Progenitor cell of endocrine pancreas (in vitro differentiated cells): ENCODE measurements at regions not wholly inside any gene's neighbourhood (a gene's known extent, or its start where the extent isn't known, plus 50 kb on each side); places are given as distances from the start of the nearest gene placed in this dataset.

Source experiments
- DNase-seq: peaks from one replicate; pipeline ENCODE4 v3.0.0; 2021; ENCODE audit warnings: low spot score; ENCODE audit not compliant: unreplicated experiment
- H3K27ac Mint-ChIP-seq: 2 replicates; pipeline ENCODE4 v1.8.0; 2021; ENCODE audit warnings: mild to moderate bottlenecking, moderate library complexity, mixed read lengths
- H3K27me3 Mint-ChIP-seq: 2 replicates; pipeline ENCODE4 v1.8.0; 2021; ENCODE audit warnings: mixed read lengths
- H3K36me3 Mint-ChIP-seq: 2 replicates; pipeline ENCODE4 v1.8.0; 2022; ENCODE audit warnings: mixed read lengths; ENCODE audit not compliant: insufficient read depth
- H3K4me1 Mint-ChIP-seq: 2 replicates; pipeline ENCODE4 v1.8.0; 2021; ENCODE audit warnings: low read depth, mixed read lengths
- H3K4me3 Mint-ChIP-seq: 2 replicates; pipeline ENCODE4 v1.8.0; 2021; ENCODE audit warnings: low read depth, mild to moderate bottlenecking, moderate library complexity, mixed read lengths
- H3K9me3 Mint-ChIP-seq: 2 replicates; pipeline ENCODE4 v1.8.0; 2021; ENCODE audit warnings: low read depth, mixed read lengths
- CTCF ChIP-seq: fragments of 200-600 bp; sonication (generic); IDR thresholded peaks from one replicate; pipeline ENCODE4 v1.5.0; 2021; ENCODE audit warnings: antibody characterized with exemption, mild to moderate bottlenecking; ENCODE audit not compliant: unreplicated experiment

- H3K36me3 Mint-ChIP-seq = peaks cover 47% of the 10 kb centered on the region
- no peak for TF ChIP-seq CTCF
- H3K27ac Mint-ChIP-seq = no peak overlapping the region
Measured at GRCh38 chr11:34756591-34756990, 135.7 kb downstream of the EHF start.

GRCh38 chr11:34755671-34756070 is 134.8 kb downstream of the EHF start:
- no peak for DNase-seq
- no peaks in the 10 kb centered on the region for H3K27me3 Mint-ChIP-seq
- peaks cover 13% of the 10 kb centered on the region for H3K9me3 Mint-ChIP-seq
- H3K4me1 Mint-ChIP-seq = no peaks in the 10 kb centered on the region
- TF ChIP-seq CTCF = no peak
- H3K36me3 Mint-ChIP-seq = peaks cover 48% of the 10 kb centered on the region
- H3K4me3 Mint-ChIP-seq = no peak overlapping the region
- no peak overlapping the region for H3K27ac Mint-ChIP-seq

More at GRCh38 chr11:34756591-34756990, 135.7 kb downstream of the EHF start:
- Mint-ChIP-seq H3K27me3 (no peaks in the 10 kb centered on the region), H3K4me3 (no peak overlapping the region), H3K9me3 (peaks cover 13% of the 10 kb centered on the region), H3K4me1 (no peaks in the 10 kb centered on the region)
- no peak for DNase-seq

GRCh38 chr11:34754171-34754823 is 133.4 kb downstream of the EHF start:
- peaks cover 8% of the 10 kb centered on the region for H3K9me3 Mint-ChIP-seq
- H3K4me1 Mint-ChIP-seq = no peaks in the 10 kb centered on the region
- no peak for TF ChIP-seq CTCF
- peaks cover 48% of the 10 kb centered on the region for H3K36me3 Mint-ChIP-seq
- H3K27ac Mint-ChIP-seq = no peak overlapping the region
- no peak for DNase-seq
- no peak overlapping the region for H3K4me3 Mint-ChIP-seq
- no peaks in the 10 kb centered on the region for H3K27me3 Mint-ChIP-seq

- Mint-ChIP-seq H3K4me3 (no peak overlapping the region), H3K27me3 (no peaks in the 10 kb centered on the region), H3K9me3 (no peaks in the 10 kb centered on the region), H3K36me3 (peaks cover 37% of the 10 kb centered on the region), H3K27ac (no peak overlapping the region), H3K4me1 (no peaks in the 10 kb centered on the region)
- TF ChIP-seq CTCF = no peak
- no peak for DNase-seq
Measured at GRCh38 chr11:34750692-34751405, 130.0 kb downstream of the EHF start.

- H3K27me3 Mint-ChIP-seq = no peaks in the 10 kb centered on the region
- H3K4me3 Mint-ChIP-seq = no peak overlapping the region
- H3K4me1 Mint-ChIP-seq = peaks cover 6% of the 10 kb centered on the region
- DNase-seq = no peak
- no peak for TF ChIP-seq CTCF
- peaks cover 33% of the 10 kb centered on the region for H3K36me3 Mint-ChIP-seq
- H3K9me3 Mint-ChIP-seq = no peaks in the 10 kb centered on the region
- no peak overlapping the region for H3K27ac Mint-ChIP-seq
Measured at GRCh38 chr11:34749666-34750659, 129.1 kb downstream of the EHF start.
